Stomach (tissue), 4 donors: ENCODE measurements at regions not wholly inside any gene's neighbourhood (a gene's known extent, or its start where the extent isn't known, plus 50 kb on each side); places are given as distances from the start of the nearest gene placed in this dataset.

Source experiments
- CTCF ChIP-seq, 7 experiments: fragments of 450-650 bp in 4 of 7; fragments of 200-600 bp in 3 of 7; sonication (generic) in 3 of 7; IDR thresholded peaks; one replicate each; pipeline ENCODE4 v1.5.1; 2016 to 2019; ENCODE audit warnings: antibody characterized with exemption in 7 of 7, control low read depth in 2 of 7, mild to moderate bottlenecking in 1 of 7
- EP300 ChIP-seq: sonication (generic); formaldehyde crosslinking; IDR thresholded peaks from one replicate; pipeline ENCODE4 v1.6.1; 2017; ENCODE audit warnings: antibody characterized with exemption
- POLR2A ChIP-seq, 4 donors: fragments of 450-650 bp; IDR thresholded peaks; one replicate each; pipeline ENCODE4 v1.6.1; 2016; ENCODE audit warnings: antibody characterized with exemption in 4 of 4, control low read depth in 2 of 4, mild to moderate bottlenecking in 1 of 4, moderate library complexity in 1 of 4
- POLR2AphosphoS5 ChIP-seq, 3 donors: sonication (generic); formaldehyde crosslinking; IDR thresholded peaks; one replicate each; pipeline ENCODE4 v1.6.1; 2016; ENCODE audit warnings: antibody characterized with exemption in 3 of 3

GRCh38 chr16:26901196-26901861 lies 165.4 kb upstream of the C16orf82 start:
- TF ChIP-seq CTCF (IDR thresholded peaks at IDR 0.05) (no peak), POLR2AphosphoS5 (IDR thresholded peaks at IDR 0.05) (no peak), POLR2A (IDR thresholded peaks at IDR 0.05) (no peak), EP300 (no peak)
